ENCODE measurements at regions not wholly inside any gene's neighbourhood (a gene's known extent, or its start where the extent isn't known, plus 50 kb on each side); places are given as distances from the start of the nearest gene placed in this dataset.

DNA sequence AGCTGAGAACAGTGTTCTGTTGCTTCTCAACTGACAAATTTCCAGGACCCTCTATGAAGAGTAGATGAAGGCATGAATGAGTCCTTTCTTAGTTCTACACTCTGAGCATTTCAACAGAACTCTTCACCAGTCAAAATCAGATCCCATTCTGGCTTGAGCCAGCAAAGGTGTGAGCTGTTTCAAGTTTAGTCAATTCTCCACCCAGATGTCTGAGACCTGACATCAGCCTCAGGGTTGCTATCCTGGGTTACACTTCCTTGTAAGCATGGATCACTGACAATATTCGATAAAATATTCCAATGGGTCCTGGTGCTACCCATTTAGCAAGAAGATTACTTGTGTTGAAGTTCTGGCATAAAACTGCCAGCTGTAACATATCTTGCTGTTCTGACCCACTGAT, 97.6 kb upstream of the PPP2R3A start:
- Histone ChIP-seq H3K4me3 (ENCODE audit: low read length) (no peak overlapping the region), H3K27ac (ENCODE audit: low read length) (no peak overlapping the region), H2AFZ (ENCODE audit: low read depth, low read length) (no peak overlapping the region), H4K20me1 (ENCODE audit: insufficient read depth) (no peaks in the 10 kb centered on the region), H3K36me3 (ENCODE audit: insufficient read depth, low read length) (no peaks in the 10 kb centered on the region), H3K27me3 (ENCODE audit: insufficient read depth, low read depth, low read length) (no peaks in the 10 kb centered on the region), H3F3A (ENCODE audit: insufficient read depth, low read length, poor library complexity, severe bottlenecking) (no peaks in the 10 kb centered on the region), H3K9me3 (ENCODE audit: low read length) (no peaks in the 10 kb centered on the region), H3K9me2 (ENCODE audit: insufficient read depth, low read length) (no peaks in the 10 kb centered on the region), H3K4me2 (ENCODE audit: low read length) (no peak overlapping the region), H3K9ac (ENCODE audit: low read length) (no peak overlapping the region), H3K79me2 (replicated peaks; ENCODE audit: insufficient read depth, low read length) (no peaks in the 10 kb centered on the region)
- TF ChIP-seq EZH2 (IDR thresholded peaks at IDR 0.05; ENCODE audit: borderline replicate concordance, insufficient read depth, low read length, poor library complexity, severe bottlenecking) (no peak), MXI1 (conservative IDR thresholded peaks at IDR 0.05; ENCODE audit: poor library complexity, severe bottlenecking) (no peak), EP300 (conservative IDR thresholded peaks at IDR 0.05; ENCODE audit: poor library complexity, severe bottlenecking) (no peak)

DNA sequence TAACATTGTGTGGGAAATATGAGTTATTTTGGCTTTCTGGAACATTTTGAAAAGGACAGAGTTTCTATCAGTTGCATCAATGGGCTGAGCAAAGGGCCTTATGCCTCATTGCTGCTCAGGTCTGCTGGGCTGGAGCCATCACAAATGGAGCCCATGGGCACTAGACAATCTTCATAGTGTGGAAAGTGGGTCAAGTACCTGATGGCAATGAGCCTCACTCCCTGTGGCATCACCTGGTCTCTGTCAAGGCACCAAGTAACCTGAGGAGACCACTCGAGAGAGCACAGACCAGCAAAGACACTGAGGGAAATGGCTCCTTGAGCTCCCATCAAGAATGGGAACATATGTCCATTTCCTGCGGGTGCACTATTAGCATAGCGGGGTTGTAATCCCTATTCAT, 96.7 kb upstream of the PPP2R3A start:
- H4K20me1 ChIP-seq (ENCODE audit: insufficient read depth) = no peaks in the 10 kb centered on the region
- H3K79me2 ChIP-seq (replicated peaks; ENCODE audit: insufficient read depth, low read length) = no peaks in the 10 kb centered on the region
- no peak overlapping the region for H3K4me2 ChIP-seq (ENCODE audit: low read length)
- no peaks in the 10 kb centered on the region for H3K27me3 ChIP-seq (ENCODE audit: insufficient read depth, low read depth, low read length)
- no peak overlapping the region for H2AFZ ChIP-seq (ENCODE audit: low read depth, low read length)
- H3K9me3 ChIP-seq (ENCODE audit: low read length) = no peaks in the 10 kb centered on the region
- no peak overlapping the region for H3K4me3 ChIP-seq (ENCODE audit: low read length)
- TF ChIP-seq POLR2AphosphoS5 (IDR thresholded peaks at IDR 0.05) = no peak
- H3F3A ChIP-seq (ENCODE audit: insufficient read depth, low read length, poor library complexity, severe bottlenecking) = no peaks in the 10 kb centered on the region
- H3K9me2 ChIP-seq (ENCODE audit: insufficient read depth, low read length) = no peaks in the 10 kb centered on the region
- H3K9ac ChIP-seq (ENCODE audit: low read length) = no peak overlapping the region
- no peaks in the 10 kb centered on the region for H3K36me3 ChIP-seq (ENCODE audit: insufficient read depth, low read length)
- no peak overlapping the region for H3K27ac ChIP-seq (ENCODE audit: low read length)

- no peaks in the 10 kb centered on the region for H3K36me3 ChIP-seq (ENCODE audit: insufficient read depth, low read length)
- no peaks in the 10 kb centered on the region for H3K79me2 ChIP-seq (replicated peaks; ENCODE audit: insufficient read depth, low read length)
- H3K27ac ChIP-seq (ENCODE audit: low read length) = no peak overlapping the region
- H3F3A ChIP-seq (ENCODE audit: insufficient read depth, low read length, poor library complexity, severe bottlenecking) = no peaks in the 10 kb centered on the region
- H3K9me3 ChIP-seq (ENCODE audit: low read length) = no peaks in the 10 kb centered on the region
- H3K4me2 ChIP-seq (ENCODE audit: low read length) = no peak overlapping the region
- H4K20me1 ChIP-seq (ENCODE audit: insufficient read depth) = no peaks in the 10 kb centered on the region
- H3K9ac ChIP-seq (ENCODE audit: low read length) = no peak overlapping the region
- H3K27me3 ChIP-seq (ENCODE audit: insufficient read depth, low read depth, low read length) = no peaks in the 10 kb centered on the region
- TF ChIP-seq RAD21 (conservative IDR thresholded peaks at IDR 0.05) (no peak), MXI1 (conservative IDR thresholded peaks at IDR 0.05; ENCODE audit: poor library complexity, severe bottlenecking) (no peak), TAF1 (IDR thresholded peaks at IDR 0.05; ENCODE audit: low read depth) (no peak), EP300 (conservative IDR thresholded peaks at IDR 0.05; ENCODE audit: poor library complexity, severe bottlenecking) (no peak), POLR2AphosphoS5 (IDR thresholded peaks at IDR 0.05) (no peak), EZH2 (IDR thresholded peaks at IDR 0.05; ENCODE audit: borderline replicate concordance, insufficient read depth, low read length, poor library complexity, severe bottlenecking) (no peak), CTCF (IDR thresholded peaks at IDR 0.05; ENCODE audit: poor library complexity, severe bottlenecking) (no peak), SMC3 (conservative IDR thresholded peaks at IDR 0.05; ENCODE audit: poor library complexity) (no peak)
- TF ChIP-seq, protein P1, sequence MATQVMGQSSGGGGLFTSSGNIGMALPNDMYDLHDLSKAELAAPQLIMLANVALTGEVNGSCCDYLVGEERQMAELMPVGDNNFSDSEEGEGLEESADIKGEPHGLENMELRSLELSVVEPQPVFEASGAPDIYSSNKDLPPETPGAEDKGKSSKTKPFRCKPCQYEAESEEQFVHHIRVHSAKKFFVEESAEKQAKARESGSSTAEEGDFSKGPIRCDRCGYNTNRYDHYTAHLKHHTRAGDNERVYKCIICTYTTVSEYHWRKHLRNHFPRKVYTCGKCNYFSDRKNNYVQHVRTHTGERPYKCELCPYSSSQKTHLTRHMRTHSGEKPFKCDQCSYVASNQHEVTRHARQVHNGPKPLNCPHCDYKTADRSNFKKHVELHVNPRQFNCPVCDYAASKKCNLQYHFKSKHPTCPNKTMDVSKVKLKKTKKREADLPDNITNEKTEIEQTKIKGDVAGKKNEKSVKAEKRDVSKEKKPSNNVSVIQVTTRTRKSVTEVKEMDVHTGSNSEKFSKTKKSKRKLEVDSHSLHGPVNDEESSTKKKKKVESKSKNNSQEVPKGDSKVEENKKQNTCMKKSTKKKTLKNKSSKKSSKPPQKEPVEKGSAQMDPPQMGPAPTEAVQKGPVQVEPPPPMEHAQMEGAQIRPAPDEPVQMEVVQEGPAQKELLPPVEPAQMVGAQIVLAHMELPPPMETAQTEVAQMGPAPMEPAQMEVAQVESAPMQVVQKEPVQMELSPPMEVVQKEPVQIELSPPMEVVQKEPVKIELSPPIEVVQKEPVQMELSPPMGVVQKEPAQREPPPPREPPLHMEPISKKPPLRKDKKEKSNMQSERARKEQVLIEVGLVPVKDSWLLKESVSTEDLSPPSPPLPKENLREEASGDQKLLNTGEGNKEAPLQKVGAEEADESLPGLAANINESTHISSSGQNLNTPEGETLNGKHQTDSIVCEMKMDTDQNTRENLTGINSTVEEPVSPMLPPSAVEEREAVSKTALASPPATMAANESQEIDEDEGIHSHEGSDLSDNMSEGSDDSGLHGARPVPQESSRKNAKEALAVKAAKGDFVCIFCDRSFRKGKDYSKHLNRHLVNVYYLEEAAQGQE (IDR thresholded peaks at IDR 0.05; ENCODE audit: borderline replicate concordance) = no peak
- H3K4me3 ChIP-seq (ENCODE audit: low read length) = no peak overlapping the region
- no peak overlapping the region for H2AFZ ChIP-seq (ENCODE audit: low read depth, low read length)
- no peaks in the 10 kb centered on the region for H3K9me2 ChIP-seq (ENCODE audit: insufficient read depth, low read length)
Measured at GRCh38 chr3:135869439-135870105, 96.0 kb upstream of the PPP2R3A start.

Measured in neural cell (in vitro differentiated cells).